ENCODE measurements at regions not wholly inside any gene's neighbourhood (a gene's known extent, or its start where the extent isn't known, plus 50 kb on each side); places are given as distances from the start of the nearest gene placed in this dataset.

- Histone ChIP-seq H3K27ac (ENCODE audit: low read length) (no peak overlapping the region), H2AFZ (ENCODE audit: low read length) (no peak overlapping the region), H3K9me3 (replicated peaks; ENCODE audit: insufficient read depth, low read length) (no peaks in the 10 kb centered on the region), H3K27me3 (replicated peaks; ENCODE audit: insufficient read depth, low read length) (no peaks in the 10 kb centered on the region), H4K20me1 (ENCODE audit: insufficient read depth, low read length) (no peaks in the 10 kb centered on the region), H3K9ac (ENCODE audit: low read length) (no peak overlapping the region), H3K9me2 (replicated peaks; ENCODE audit: insufficient read depth, low read length) (no peaks in the 10 kb centered on the region), H3F3A (ENCODE audit: insufficient read depth, low read length) (no peaks in the 10 kb centered on the region), H3K79me2 (ENCODE audit: low read length) (no peaks in the 10 kb centered on the region), H3K4me1 (ENCODE audit: low read length) (peaks cover 10% of the 10 kb centered on the region), H3K4me3 (ENCODE audit: low read length) (no peak overlapping the region), H3K36me3 (replicated peaks; ENCODE audit: insufficient read depth, low read length) (no peaks in the 10 kb centered on the region), H3K4me2 (ENCODE audit: low read depth, low read length) (no peak overlapping the region)
- no peak for DNase-seq
- TF ChIP-seq CTCF (IDR thresholded peaks at IDR 0.05; ENCODE audit: low read length) (no peak), EZH2 (optimal IDR thresholded peaks at IDR 0.05; ENCODE audit: low read depth, low read length) (no peak), EZH2phosphoT487 (IDR thresholded peaks at IDR 0.05; ENCODE audit: low read length) (no peak)
Measured at GRCh38 chr20:19072988-19073387, 139.5 kb upstream of the SLC24A3 start.

GRCh38 chr20:19073584-19074218 is 138.7 kb upstream of the SLC24A3 start:
- Histone ChIP-seq H3K27me3 (replicated peaks; ENCODE audit: insufficient read depth, low read length) (no peaks in the 10 kb centered on the region), H3K9ac (ENCODE audit: low read length) (no peak overlapping the region), H3K9me2 (replicated peaks; ENCODE audit: insufficient read depth, low read length) (no peaks in the 10 kb centered on the region), H3K4me2 (ENCODE audit: low read depth, low read length) (no peak overlapping the region), H3K36me3 (replicated peaks; ENCODE audit: insufficient read depth, low read length) (no peaks in the 10 kb centered on the region), H3F3A (ENCODE audit: insufficient read depth, low read length) (no peaks in the 10 kb centered on the region), H3K4me3 (ENCODE audit: low read length) (no peak overlapping the region), H4K20me1 (ENCODE audit: insufficient read depth, low read length) (no peaks in the 10 kb centered on the region), H3K79me2 (ENCODE audit: low read length) (no peaks in the 10 kb centered on the region), H3K4me1 (ENCODE audit: low read length) (peaks cover 10% of the 10 kb centered on the region), H3K27ac (ENCODE audit: low read length) (no peak overlapping the region), H3K9me3 (replicated peaks; ENCODE audit: insufficient read depth, low read length) (no peaks in the 10 kb centered on the region), H2AFZ (ENCODE audit: low read length) (no peak overlapping the region)
- DNase-seq, result no peak
- TF ChIP-seq EZH2 (optimal IDR thresholded peaks at IDR 0.05; ENCODE audit: low read depth, low read length) (no peak), CTCF (IDR thresholded peaks at IDR 0.05; ENCODE audit: low read length) (peak; percentile 23), EZH2phosphoT487 (IDR thresholded peaks at IDR 0.05; ENCODE audit: low read length) (no peak)

- H3F3A ChIP-seq (ENCODE audit: insufficient read depth, low read length), result no peaks in the 10 kb centered on the region
- H3K4me1 ChIP-seq (ENCODE audit: low read length), result peaks cover 10% of the 10 kb centered on the region
- peak overlapping the region; percentile 57; the same call in 1 of the 2 replicates for H2AFZ ChIP-seq (ENCODE audit: low read length)
- H3K36me3 ChIP-seq (replicated peaks; ENCODE audit: insufficient read depth, low read length), result no peaks in the 10 kb centered on the region
- H3K27me3 ChIP-seq (replicated peaks; ENCODE audit: insufficient read depth, low read length), result no peaks in the 10 kb centered on the region
- H3K79me2 ChIP-seq (ENCODE audit: low read length), result no peaks in the 10 kb centered on the region
- no peaks in the 10 kb centered on the region for H3K9me2 ChIP-seq (replicated peaks; ENCODE audit: insufficient read depth, low read length)
- no peak overlapping the region for H3K4me2 ChIP-seq (ENCODE audit: low read depth, low read length)
- H3K4me3 ChIP-seq (ENCODE audit: low read length), result no peak overlapping the region
- no peaks in the 10 kb centered on the region for H4K20me1 ChIP-seq (ENCODE audit: insufficient read depth, low read length)
- H3K27ac ChIP-seq (ENCODE audit: low read length), result no peak overlapping the region
- H3K9me3 ChIP-seq (replicated peaks; ENCODE audit: insufficient read depth, low read length), result no peaks in the 10 kb centered on the region
- TF ChIP-seq EZH2phosphoT487 (IDR thresholded peaks at IDR 0.05; ENCODE audit: low read length) (no peak), EZH2 (optimal IDR thresholded peaks at IDR 0.05; ENCODE audit: low read depth, low read length) (no peak), CTCF (IDR thresholded peaks at IDR 0.05; ENCODE audit: low read length) (no peak)
- DNase-seq, result no peak
- no peak overlapping the region for H3K9ac ChIP-seq (ENCODE audit: low read length)
Measured at GRCh38 chr20:19074356-19074755, 138.1 kb upstream of the SLC24A3 start.

Data from MM.1S (cell line).